HL-60 (cell line): ENCODE measurements at regions not wholly inside any gene's neighbourhood (a gene's known extent, or its start where the extent isn't known, plus 50 kb on each side); places are given as distances from the start of the nearest gene placed in this dataset.
"Not testable (repeated sequence)": the region's sequence is repeated elsewhere in the genome, so short reads cannot be mapped to it uniquely, and the experiment has no call there.

Experiments
- DNase-seq, 2 experiments: peaks; one replicate each; pipeline ENCODE4 v3.0.0-alpha.2; 2010 to 2020; ENCODE audit warnings: low read depth in 1 of 2, low spot score in 1 of 2
- H3K27ac ChIP-seq: fragments of 250-450 bp; sonication (Bioruptor Pico); replicated peaks from 2 replicates; pipeline ENCODE4 v1.5.1; 2020; ENCODE audit warnings: mild to moderate bottlenecking, moderate library complexity
- H3K27me3 ChIP-seq: fragments of 250-450 bp; sonication (Bioruptor Pico); 2 replicates; pipeline ENCODE4 v1.5.1; 2021; ENCODE audit warnings: mild to moderate bottlenecking, moderate library complexity; ENCODE audit not compliant: insufficient read depth, poor library complexity, severe bottlenecking
- H3K4me3 ChIP-seq: replicated peaks from 2 replicates; pipeline ENCODE4 v1.5.1; 2011; ENCODE audit warnings: mild to moderate bottlenecking, control low read depth, low read length; ENCODE audit not compliant: insufficient read depth
- GABPA ChIP-seq: IDR thresholded peaks from 2 replicates; pipeline ENCODE4 v1.6.1; 2012; ENCODE audit warnings: low read depth
- POLR2AphosphoS5 ChIP-seq: IDR thresholded peaks from 2 replicates; pipeline ENCODE4 v1.6.1; 2012; ENCODE audit warnings: low read depth
- SPI1 ChIP-seq: IDR thresholded peaks from 2 replicates; pipeline ENCODE4 v1.6.1; 2012; ENCODE audit warnings: low read depth, mild to moderate bottlenecking, borderline replicate concordance
- TF ChIP-seq, protein P1 (sequence below): IDR thresholded peaks from 2 replicates; pipeline ENCODE4 v1.6.1; 2012; ENCODE audit warnings: low read depth; ENCODE audit not compliant: insufficient replicate concordance
- TF ChIP-seq, protein P2 (sequence below): IDR thresholded peaks from one replicate; pipeline ENCODE4 v1.5.1; 2011; ENCODE audit warnings: low read length, control low read depth, inconsistent platforms; ENCODE audit not compliant: insufficient read depth

DNA sequence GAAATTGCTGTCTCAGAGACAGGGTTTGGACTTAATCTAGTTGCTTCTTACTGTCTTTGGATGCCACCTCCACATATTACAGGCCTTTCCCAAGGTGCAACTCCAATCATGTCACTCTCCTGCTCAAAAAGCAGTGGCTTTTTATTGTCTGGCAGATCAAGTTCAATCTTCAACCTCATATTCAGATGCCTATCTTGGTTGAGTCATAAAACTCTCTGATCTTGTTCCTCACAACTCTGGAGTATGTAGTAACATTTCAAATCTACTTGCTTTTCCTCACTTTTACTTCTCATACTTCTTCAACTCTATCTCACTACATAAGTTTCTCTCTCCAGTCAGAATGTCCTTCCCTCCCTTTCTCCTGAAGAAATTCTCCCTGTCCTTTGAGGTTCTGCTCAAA, 180.6 kb downstream of the VSIG4 start:
- TF ChIP-seq, protein P1, sequence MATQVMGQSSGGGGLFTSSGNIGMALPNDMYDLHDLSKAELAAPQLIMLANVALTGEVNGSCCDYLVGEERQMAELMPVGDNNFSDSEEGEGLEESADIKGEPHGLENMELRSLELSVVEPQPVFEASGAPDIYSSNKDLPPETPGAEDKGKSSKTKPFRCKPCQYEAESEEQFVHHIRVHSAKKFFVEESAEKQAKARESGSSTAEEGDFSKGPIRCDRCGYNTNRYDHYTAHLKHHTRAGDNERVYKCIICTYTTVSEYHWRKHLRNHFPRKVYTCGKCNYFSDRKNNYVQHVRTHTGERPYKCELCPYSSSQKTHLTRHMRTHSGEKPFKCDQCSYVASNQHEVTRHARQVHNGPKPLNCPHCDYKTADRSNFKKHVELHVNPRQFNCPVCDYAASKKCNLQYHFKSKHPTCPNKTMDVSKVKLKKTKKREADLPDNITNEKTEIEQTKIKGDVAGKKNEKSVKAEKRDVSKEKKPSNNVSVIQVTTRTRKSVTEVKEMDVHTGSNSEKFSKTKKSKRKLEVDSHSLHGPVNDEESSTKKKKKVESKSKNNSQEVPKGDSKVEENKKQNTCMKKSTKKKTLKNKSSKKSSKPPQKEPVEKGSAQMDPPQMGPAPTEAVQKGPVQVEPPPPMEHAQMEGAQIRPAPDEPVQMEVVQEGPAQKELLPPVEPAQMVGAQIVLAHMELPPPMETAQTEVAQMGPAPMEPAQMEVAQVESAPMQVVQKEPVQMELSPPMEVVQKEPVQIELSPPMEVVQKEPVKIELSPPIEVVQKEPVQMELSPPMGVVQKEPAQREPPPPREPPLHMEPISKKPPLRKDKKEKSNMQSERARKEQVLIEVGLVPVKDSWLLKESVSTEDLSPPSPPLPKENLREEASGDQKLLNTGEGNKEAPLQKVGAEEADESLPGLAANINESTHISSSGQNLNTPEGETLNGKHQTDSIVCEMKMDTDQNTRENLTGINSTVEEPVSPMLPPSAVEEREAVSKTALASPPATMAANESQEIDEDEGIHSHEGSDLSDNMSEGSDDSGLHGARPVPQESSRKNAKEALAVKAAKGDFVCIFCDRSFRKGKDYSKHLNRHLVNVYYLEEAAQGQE: no peak
- TF ChIP-seq GABPA (no peak), POLR2AphosphoS5 (no peak)
- no peaks in the 10 kb centered on the region for H3K27me3 ChIP-seq
- no peak overlapping the region for H3K4me3 ChIP-seq
- DNase-seq: no peak
- H3K27ac ChIP-seq: no peak overlapping the region

DNA sequence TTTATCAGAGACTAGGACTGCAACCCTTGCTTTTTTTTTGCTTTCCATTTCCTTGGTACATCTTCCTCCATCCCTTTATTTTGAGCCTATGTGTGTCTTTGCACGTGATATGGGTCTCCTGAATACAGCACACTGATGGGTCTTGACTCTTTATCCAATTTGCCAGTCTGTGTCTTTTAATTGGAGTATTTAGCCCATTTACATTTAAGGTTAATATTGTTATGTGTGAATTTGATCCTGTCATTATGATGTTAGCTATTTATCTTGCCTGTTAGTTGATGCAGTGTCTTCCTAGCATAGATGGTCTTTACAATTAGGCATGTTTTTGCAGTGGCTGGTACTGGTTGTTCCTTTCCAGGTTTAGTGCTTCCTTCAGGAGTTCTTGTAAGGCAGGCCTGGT, 185.4 kb downstream of the VSIG4 start:
- H3K27ac ChIP-seq, H3K27me3 ChIP-seq, H3K4me3 ChIP-seq, DNase-seq: not testable (repeated sequence)

DNA sequence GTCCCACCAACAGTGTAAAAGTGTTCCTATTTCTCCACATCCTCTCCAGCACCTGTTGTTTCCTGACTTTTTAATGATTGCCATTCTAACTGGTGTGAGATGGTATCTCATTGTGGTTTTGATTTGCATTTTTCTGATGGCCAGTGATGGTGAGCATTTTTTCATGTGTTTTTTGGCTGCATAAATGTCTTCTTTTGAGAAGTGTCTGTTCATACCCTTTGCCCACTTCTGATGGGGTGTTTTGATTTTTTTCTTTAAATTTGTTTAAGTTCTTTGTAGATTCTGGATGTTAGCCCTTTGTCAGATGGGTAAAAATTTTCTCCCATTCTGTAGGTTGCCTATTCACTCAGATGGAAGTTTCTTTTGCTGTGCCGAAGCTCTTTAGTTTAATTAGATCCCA, 183.9 kb downstream of the MSN start:
- not testable (repeated sequence) for DNase-seq, H3K27ac ChIP-seq

DNA sequence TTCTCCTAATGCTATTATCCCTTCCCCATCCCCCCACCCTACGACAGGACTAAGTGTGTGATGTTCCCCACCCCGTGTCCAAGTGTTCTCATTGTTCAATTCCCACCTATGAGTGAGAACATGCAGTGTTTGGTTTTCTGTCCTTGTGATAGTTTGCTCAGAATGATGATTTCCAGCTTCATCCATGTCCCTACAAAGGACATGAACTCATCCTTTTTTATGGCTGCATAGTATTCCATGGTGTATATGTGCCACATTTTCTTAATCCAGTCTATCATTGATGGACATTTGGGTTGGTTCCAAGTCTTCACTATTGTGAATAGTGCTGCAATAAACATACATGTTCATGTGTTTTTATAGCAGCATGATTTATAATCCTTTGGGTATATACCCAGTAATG, 183.4 kb downstream of the MSN start:
- H3K4me3 ChIP-seq, DNase-seq, H3K27me3 ChIP-seq, H3K27ac ChIP-seq: not testable (repeated sequence)

More for the DNA sequence above, 183.9 kb downstream of the MSN start:
- H3K4me3 ChIP-seq, H3K27me3 ChIP-seq: not testable (repeated sequence)

DNA sequence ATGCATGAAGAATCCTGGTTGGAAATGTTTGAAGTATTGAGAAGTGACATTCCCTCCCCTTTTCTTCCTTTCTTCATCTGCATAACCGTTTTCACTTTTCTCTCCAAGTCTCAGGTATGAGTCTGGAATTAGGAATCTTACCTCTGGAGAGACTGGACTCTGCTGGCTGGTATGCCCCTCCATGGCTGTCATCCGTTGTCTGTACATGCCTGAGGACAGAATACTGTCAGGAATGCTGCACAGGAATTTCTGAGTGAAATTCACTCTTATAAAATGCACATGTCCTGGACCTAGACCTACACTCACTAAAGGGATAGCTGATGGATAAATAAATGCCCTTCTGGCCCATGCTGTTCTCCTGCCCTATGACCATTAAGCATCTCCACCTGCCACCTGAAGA, 179.5 kb downstream of the MSN start:
- no peaks in the 10 kb centered on the region for H3K27me3 ChIP-seq
- TF ChIP-seq, protein P1: no peak
- TF ChIP-seq, protein P2, sequence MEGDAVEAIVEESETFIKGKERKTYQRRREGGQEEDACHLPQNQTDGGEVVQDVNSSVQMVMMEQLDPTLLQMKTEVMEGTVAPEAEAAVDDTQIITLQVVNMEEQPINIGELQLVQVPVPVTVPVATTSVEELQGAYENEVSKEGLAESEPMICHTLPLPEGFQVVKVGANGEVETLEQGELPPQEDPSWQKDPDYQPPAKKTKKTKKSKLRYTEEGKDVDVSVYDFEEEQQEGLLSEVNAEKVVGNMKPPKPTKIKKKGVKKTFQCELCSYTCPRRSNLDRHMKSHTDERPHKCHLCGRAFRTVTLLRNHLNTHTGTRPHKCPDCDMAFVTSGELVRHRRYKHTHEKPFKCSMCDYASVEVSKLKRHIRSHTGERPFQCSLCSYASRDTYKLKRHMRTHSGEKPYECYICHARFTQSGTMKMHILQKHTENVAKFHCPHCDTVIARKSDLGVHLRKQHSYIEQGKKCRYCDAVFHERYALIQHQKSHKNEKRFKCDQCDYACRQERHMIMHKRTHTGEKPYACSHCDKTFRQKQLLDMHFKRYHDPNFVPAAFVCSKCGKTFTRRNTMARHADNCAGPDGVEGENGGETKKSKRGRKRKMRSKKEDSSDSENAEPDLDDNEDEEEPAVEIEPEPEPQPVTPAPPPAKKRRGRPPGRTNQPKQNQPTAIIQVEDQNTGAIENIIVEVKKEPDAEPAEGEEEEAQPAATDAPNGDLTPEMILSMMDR: no peak
- no peak for TF ChIP-seq SPI1
- no peak for TF ChIP-seq GABPA
- TF ChIP-seq POLR2AphosphoS5: no peak
- no peak overlapping the region for H3K27ac ChIP-seq
- H3K4me3 ChIP-seq: no peak overlapping the region
- no peak for DNase-seq

DNA sequence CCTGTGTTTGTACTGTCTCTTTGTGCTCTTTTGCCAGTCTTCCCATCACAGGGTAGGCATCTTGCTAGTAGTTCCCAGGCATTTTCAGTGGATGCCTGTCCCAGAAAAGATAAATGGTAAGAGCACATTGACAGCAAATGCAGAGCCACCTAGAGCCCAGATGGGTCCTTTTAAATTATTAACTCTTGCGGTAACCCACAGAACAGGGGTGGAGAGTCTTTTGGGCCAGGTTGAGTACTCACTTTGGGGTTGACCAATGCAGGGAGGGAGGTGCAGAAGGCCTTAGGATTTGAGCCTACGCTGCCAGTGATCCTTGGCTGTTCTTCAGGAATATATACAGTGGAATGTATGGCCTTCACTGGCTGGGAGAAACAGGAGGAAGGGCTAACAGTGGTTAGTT, 173.8 kb downstream of the MSN start:
- Histone ChIP-seq H3K4me3 (no peak overlapping the region), H3K27me3 (no peaks in the 10 kb centered on the region), H3K27ac (no peak overlapping the region)
- TF ChIP-seq, protein P2: no peak
- DNase-seq: no peak
